B cell (primary cell): ENCODE measurements at regions not wholly inside any gene's neighbourhood (a gene's known extent, or its start where the extent isn't known, plus 50 kb on each side); places are given as distances from the start of the nearest gene placed in this dataset.

ENCODE experiments used
- ATAC-seq: fragments of 200-7000 bp; cut with Tn5 transposase; one replicate; pipeline ENCODE4 v1.10.0; 2021; ENCODE audit warnings: low read depth, mild to moderate bottlenecking, moderate number of reproducible peaks, moderate library complexity
- CTCF ChIA-PET: fragments of 350-600 bp; sonication (Branson Sonifier 250); formaldehyde crosslinking; loops from one replicate; lab custom pipeline; 2021; ENCODE audit warnings: antibody characterized with exemption, inconsistent platforms; lab: Charles Lee
- POLR2A ChIA-PET: fragments of 350-600 bp; sonication (Branson Sonifier 250); formaldehyde crosslinking; loops from one replicate; lab custom pipeline; 2021; ENCODE audit warnings: antibody characterized with exemption; lab: Charles Lee
- DNase-seq: peaks from one replicate; pipeline ENCODE4 v3.0.0; 2013
- H2AFZ ChIP-seq: 2 replicates; pipeline ENCODE4 v1.6.1; 2012; ENCODE audit warnings: mild to moderate bottlenecking, low read depth, low read length; ENCODE audit not compliant: insufficient read depth, poor library complexity, severe bottlenecking
- H3K27ac ChIP-seq, 2 donors: 1 replicate in 1 of 2; 2 replicates in 1 of 2; pipeline ENCODE4 v1.5.1; 2012 to 2013; ENCODE audit warnings: low read length in 2 of 2, mild to moderate bottlenecking in 2 of 2, moderate library complexity in 1 of 2
- H3K27me3 ChIP-seq, 4 experiments: fragments of 200-600 bp in 1 of 4; sonication (generic) in 1 of 4; replicated peaks in 1 of 4; 1 replicate in 2 of 4; 2 replicates in 2 of 4; pipeline versions ENCODE4 v1.6.1 to v1.7.0; 2013 to 2016; ENCODE audit warnings: low read length in 3 of 4, mild to moderate bottlenecking in 2 of 4, mixed read lengths in 1 of 4, moderate library complexity in 1 of 4; ENCODE audit not compliant: insufficient read depth in 4 of 4, control insufficient read depth in 3 of 4; ENCODE audit errors: control extremely low read depth in 1 of 4
- H3K36me3 ChIP-seq, 2 experiments: replicated peaks in 1 of 2; 1 replicate in 1 of 2; 2 replicates in 1 of 2; pipeline versions ENCODE4 v1.6.1 to v1.7.1; 2013; ENCODE audit warnings: low read length in 1 of 2; ENCODE audit not compliant: insufficient read depth in 2 of 2, control insufficient read depth in 1 of 2; ENCODE audit errors: control extremely low read depth in 1 of 2, extremely low read depth in 1 of 2
- H3K4me1 ChIP-seq, 2 donors: fragments of 200-600 bp in 1 of 2; sonication (generic) in 1 of 2; 1 replicate in 1 of 2; 2 replicates in 1 of 2; pipeline versions ENCODE4 v1.5.1 to v1.6.1; 2013 to 2017; ENCODE audit warnings: low read length in 2 of 2; ENCODE audit not compliant: control insufficient read depth in 2 of 2, insufficient read depth in 2 of 2
- H3K4me2 ChIP-seq: replicated peaks from 2 replicates; pipeline ENCODE3; 2012; ENCODE audit warnings: mild to moderate bottlenecking, low read depth, low read length; ENCODE audit not compliant: poor library complexity, severe bottlenecking
- H3K4me3 ChIP-seq, 5 experiments: fragments of 200-600 bp in 1 of 5; sonication (generic) in 1 of 5; 1 replicate in 3 of 5; 2 replicates in 2 of 5; pipeline versions ENCODE4 v1.5.1 to v1.7.0; 2011 to 2016; ENCODE audit warnings: low read length in 4 of 5, mild to moderate bottlenecking in 4 of 5, low read depth in 2 of 5, control low read depth in 1 of 5, moderate library complexity in 1 of 5; ENCODE audit not compliant: insufficient read depth in 1 of 5; ENCODE audit errors: control extremely low read depth in 1 of 5, extremely low read depth in 1 of 5
- H3K79me2 ChIP-seq: fragments of 200-600 bp; sonication (generic); one replicate; pipeline ENCODE4 v1.6.0; 2016; ENCODE audit warnings: low read length; ENCODE audit not compliant: control insufficient read depth, insufficient read depth
- H3K9ac ChIP-seq: fragments of 200-600 bp; sonication (generic); 2 replicates; pipeline ENCODE4 v1.6.1; 2017; ENCODE audit warnings: mild to moderate bottlenecking, low read length, moderate library complexity
- H3K9me3 ChIP-seq, 3 donors: one replicate each; pipeline versions ENCODE4 v1.6.1 to v1.7.1; 2013; ENCODE audit warnings: low read length in 2 of 3; ENCODE audit not compliant: control insufficient read depth in 2 of 3, insufficient read depth in 1 of 3; ENCODE audit errors: control extremely low read depth in 1 of 3
- H4K20me1 ChIP-seq: 2 replicates; pipeline ENCODE4 v1.6.0; 2012; ENCODE audit warnings: mild to moderate bottlenecking, low read length; ENCODE audit not compliant: insufficient read depth, control insufficient read depth, poor library complexity, severe bottlenecking
- H3K27ac Mint-ChIP-seq: one replicate; pipeline ENCODE4 v1.8.0; 2021; ENCODE audit warnings: mixed read lengths
- H3K27me3 Mint-ChIP-seq: one replicate; pipeline ENCODE4 v1.8.0; 2021; ENCODE audit warnings: mixed read lengths
- H3K4me1 Mint-ChIP-seq: one replicate; pipeline ENCODE4 v1.8.0; 2021; ENCODE audit warnings: mixed read lengths
- H3K4me3 Mint-ChIP-seq: one replicate; pipeline ENCODE4 v1.8.0; 2021; ENCODE audit warnings: mixed read lengths
- H3K9me3 Mint-ChIP-seq: one replicate; pipeline ENCODE4 v1.8.0; 2022; ENCODE audit warnings: mixed read lengths; ENCODE audit not compliant: insufficient read depth
- EZH2 ChIP-seq: IDR thresholded peaks from 2 replicates; pipeline ENCODE4 v1.6.1; 2012; ENCODE audit warnings: borderline replicate concordance, low read depth, mild to moderate bottlenecking, moderate library complexity, low read length; ENCODE audit not compliant: insufficient read depth, poor library complexity, severe bottlenecking
- WGBS: methylation state at CpG from one replicate; pipeline ENCODE4 v1.1.5; 2013; ENCODE audit warnings: missing lambda C conversion rate; ENCODE audit not compliant: insufficient coverage; 5-methylcytosine and 5-hydroxymethylcytosine counted together
- intact Hi-C: fragments of 100-400 bp; cut with micrococcal nuclease; formaldehyde crosslinking; loops from one replicate; pipeline ENCODE4 v1.10.0; 2022
- TF ChIP-seq, protein P1 (sequence below): fragments of 200-600 bp; IDR thresholded peaks from one replicate; pipeline ENCODE4 v1.8.0; 2022; ENCODE audit warnings: antibody characterized with exemption, mild to moderate bottlenecking

DNA sequence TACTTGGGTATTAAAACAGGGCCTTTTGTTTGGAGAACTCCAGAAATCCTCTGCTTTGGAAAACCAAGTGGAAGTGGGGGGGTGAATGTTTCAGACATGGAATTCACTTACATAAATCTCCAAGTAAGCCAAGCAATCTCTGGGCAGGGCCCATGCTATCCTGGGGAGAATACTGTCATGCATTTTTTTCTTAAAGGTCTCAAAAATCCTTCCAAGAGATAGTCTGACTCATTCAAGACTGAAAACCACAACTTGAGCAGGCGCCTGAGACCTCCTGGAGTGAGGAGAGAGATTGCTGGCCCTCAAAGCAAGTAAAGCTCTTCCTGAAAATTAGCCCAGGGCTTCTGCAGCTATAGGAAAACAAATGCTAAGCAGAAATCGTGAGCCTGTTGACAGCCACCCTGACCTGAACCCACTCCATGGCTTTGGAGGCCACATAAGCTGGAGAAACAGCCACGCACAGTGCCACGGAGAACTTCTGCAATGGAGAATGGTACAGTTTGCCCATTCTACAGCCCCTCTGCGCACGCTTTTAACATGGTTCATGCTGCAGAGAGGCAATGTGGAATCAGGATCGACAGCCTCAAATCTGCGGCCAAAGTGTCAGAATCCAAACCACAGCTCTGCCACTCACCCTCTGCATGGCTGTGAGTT, 203.1 kb upstream of the AUTS2 start:
- WGBS: 89% methylated on average over 6 of the region's 8 CpGs
- ChIA-PET POLR2A (no interaction called here), CTCF (no interaction called here)
- Histone ChIP-seq H3K9me3 (no peaks in the 10 kb centered on the region), H3K4me3 (no peak overlapping the region), H3K27ac (no peak overlapping the region), H3K4me1 (no peaks in the 10 kb centered on the region), H3K79me2 (no peaks in the 10 kb centered on the region), H3K27me3 (no peaks in the 10 kb centered on the region), H3K4me2 (no peak overlapping the region), H3K9ac (no peak overlapping the region), H2AFZ (no peak overlapping the region), H4K20me1 (no peaks in the 10 kb centered on the region), H3K36me3 (no peaks in the 10 kb centered on the region)
- Mint-ChIP-seq H3K4me3 (no peak overlapping the region), H3K9me3 (no peaks in the 10 kb centered on the region), H3K27me3 (peaks cover 5% of the 10 kb centered on the region), H3K27ac (no peak overlapping the region), H3K4me1 (no peaks in the 10 kb centered on the region)
- no peak for DNase-seq
- intact Hi-C loops: no loop called here
- TF ChIP-seq EZH2: no peak
- TF ChIP-seq, protein P1, sequence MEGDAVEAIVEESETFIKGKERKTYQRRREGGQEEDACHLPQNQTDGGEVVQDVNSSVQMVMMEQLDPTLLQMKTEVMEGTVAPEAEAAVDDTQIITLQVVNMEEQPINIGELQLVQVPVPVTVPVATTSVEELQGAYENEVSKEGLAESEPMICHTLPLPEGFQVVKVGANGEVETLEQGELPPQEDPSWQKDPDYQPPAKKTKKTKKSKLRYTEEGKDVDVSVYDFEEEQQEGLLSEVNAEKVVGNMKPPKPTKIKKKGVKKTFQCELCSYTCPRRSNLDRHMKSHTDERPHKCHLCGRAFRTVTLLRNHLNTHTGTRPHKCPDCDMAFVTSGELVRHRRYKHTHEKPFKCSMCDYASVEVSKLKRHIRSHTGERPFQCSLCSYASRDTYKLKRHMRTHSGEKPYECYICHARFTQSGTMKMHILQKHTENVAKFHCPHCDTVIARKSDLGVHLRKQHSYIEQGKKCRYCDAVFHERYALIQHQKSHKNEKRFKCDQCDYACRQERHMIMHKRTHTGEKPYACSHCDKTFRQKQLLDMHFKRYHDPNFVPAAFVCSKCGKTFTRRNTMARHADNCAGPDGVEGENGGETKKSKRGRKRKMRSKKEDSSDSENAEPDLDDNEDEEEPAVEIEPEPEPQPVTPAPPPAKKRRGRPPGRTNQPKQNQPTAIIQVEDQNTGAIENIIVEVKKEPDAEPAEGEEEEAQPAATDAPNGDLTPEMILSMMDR: no peak
- no peak for ATAC-seq

DNA sequence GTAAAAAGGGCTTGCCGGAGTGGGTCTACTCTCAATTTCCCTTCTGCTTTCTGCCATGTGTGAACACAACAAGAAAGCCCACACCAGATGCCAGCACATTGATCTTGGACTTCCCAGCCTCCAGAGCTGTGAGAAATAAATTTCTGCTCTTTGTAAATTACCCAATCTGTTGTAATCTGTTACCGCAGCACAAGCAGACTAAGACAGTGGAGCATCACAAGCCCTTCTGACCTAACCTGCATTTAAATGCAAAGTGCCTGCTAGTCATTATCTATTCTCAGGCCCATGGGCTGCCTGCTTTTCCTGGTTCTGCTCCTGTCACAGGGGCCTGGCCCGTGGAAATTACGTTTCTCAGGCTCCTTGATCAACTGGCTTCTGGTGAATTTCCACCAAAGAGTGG, 199.3 kb upstream of the AUTS2 start:
- intact Hi-C loops: no loop called here
- no peak for ATAC-seq
- Histone ChIP-seq H3K4me2 (no peak overlapping the region), H3K79me2 (no peaks in the 10 kb centered on the region), H3K27ac (no peak overlapping the region), H4K20me1 (no peaks in the 10 kb centered on the region), H3K4me3 (no peak overlapping the region), H3K9ac (no peak overlapping the region), H3K36me3 (no peaks in the 10 kb centered on the region), H3K9me3 (no peaks in the 10 kb centered on the region), H2AFZ (no peak overlapping the region), H3K4me1 (no peaks in the 10 kb centered on the region), H3K27me3 (peaks cover 0 to 2% (median 0%) of the 10 kb centered on the region in 4 experiments)
- Mint-ChIP-seq H3K9me3 (no peaks in the 10 kb centered on the region), H3K4me3 (no peak overlapping the region), H3K4me1 (no peaks in the 10 kb centered on the region), H3K27me3 (peaks cover 7% of the 10 kb centered on the region), H3K27ac (no peak overlapping the region)
- TF ChIP-seq EZH2: no peak
- TF ChIP-seq, protein P1: no peak
- no peak for DNase-seq
- POLR2A ChIA-PET: no interaction called here
- WGBS: 88% methylated on average over 2 of the region's 4 CpGs
- CTCF ChIA-PET: no interaction called here
